ENCODE measurements at regions not wholly inside any gene's neighbourhood (a gene's known extent, or its start where the extent isn't known, plus 50 kb on each side); places are given as distances from the start of the nearest gene placed in this dataset.

GRCh38 chr21:27206368-27206982 lies 239.6 kb upstream of the ADAMTS5 start:
- H3K27me3 ChIP-seq (ENCODE audit: low read depth): no peaks in the 10 kb centered on the region
- intact Hi-C loops (cut with micrococcal nuclease): no loop called here
- no peak overlapping the region for H3K4me3 ChIP-seq
- peaks cover 12% of the 10 kb centered on the region for H3K9me3 ChIP-seq (replicated peaks)
- no peaks in the 10 kb centered on the region for H3K36me3 ChIP-seq
- no peak for DNase-seq
- H3K4me1 ChIP-seq: no peaks in the 10 kb centered on the region
- no peak overlapping the region for H3K27ac ChIP-seq (replicated peaks)
- TF ChIP-seq CTCF (IDR thresholded peaks at IDR 0.05; ENCODE audit: borderline replicate concordance): no peak

GRCh38 chr21:27202301-27202700 lies 235.4 kb upstream of the ADAMTS5 start:
- TF ChIP-seq CTCF (IDR thresholded peaks at IDR 0.05; ENCODE audit: borderline replicate concordance): no peak
- no peak for DNase-seq
- H3K4me3 ChIP-seq: no peak overlapping the region
- peaks cover 3% of the 10 kb centered on the region for H3K9me3 ChIP-seq (replicated peaks)
- H3K27ac ChIP-seq (replicated peaks): no peak overlapping the region
- no peaks in the 10 kb centered on the region for H3K27me3 ChIP-seq (ENCODE audit: low read depth)
- no peaks in the 10 kb centered on the region for H3K4me1 ChIP-seq
- H3K36me3 ChIP-seq: no peaks in the 10 kb centered on the region
- intact Hi-C loops (cut with micrococcal nuclease): no loop called here

- intact Hi-C loops (cut with micrococcal nuclease): no loop called here
- no peaks in the 10 kb centered on the region for H3K36me3 ChIP-seq
Measured at GRCh38 chr21:27201197-27201596, 234.3 kb upstream of the ADAMTS5 start.

GRCh38 chr21:27196651-27197050 lies 229.8 kb upstream of the ADAMTS5 start:
- Histone ChIP-seq H3K4me3 (no peak overlapping the region), H3K27me3 (ENCODE audit: low read depth) (no peaks in the 10 kb centered on the region), H3K9me3 (replicated peaks) (peaks cover 21% of the 10 kb centered on the region), H3K27ac (replicated peaks) (no peak overlapping the region), H3K4me1 (no peaks in the 10 kb centered on the region), H3K36me3 (no peaks in the 10 kb centered on the region)
- intact Hi-C loops (cut with micrococcal nuclease): no loop called here
- no peak for DNase-seq
- no peak for TF ChIP-seq CTCF (IDR thresholded peaks at IDR 0.05; ENCODE audit: borderline replicate concordance)

More at GRCh38 chr21:27201197-27201596, 234.3 kb upstream of the ADAMTS5 start:
- Histone ChIP-seq H3K9me3 (replicated peaks) (peaks cover 3% of the 10 kb centered on the region), H3K4me1 (no peaks in the 10 kb centered on the region), H3K27ac (replicated peaks) (no peak overlapping the region), H3K27me3 (ENCODE audit: low read depth) (no peaks in the 10 kb centered on the region), H3K4me3 (no peak overlapping the region)
- TF ChIP-seq CTCF (IDR thresholded peaks at IDR 0.05; ENCODE audit: borderline replicate concordance): no peak
- DNase-seq: no peak

GRCh38 chr21:27192281-27192949 lies 225.5 kb upstream of the ADAMTS5 start:
- Histone ChIP-seq H3K4me1 (no peaks in the 10 kb centered on the region), H3K9me3 (replicated peaks) (peaks cover 18% of the 10 kb centered on the region), H3K27ac (replicated peaks) (no peak overlapping the region), H3K4me3 (no peak overlapping the region), H3K36me3 (no peaks in the 10 kb centered on the region), H3K27me3 (ENCODE audit: low read depth) (no peaks in the 10 kb centered on the region)
- intact Hi-C loops (cut with micrococcal nuclease): no loop called here
- no peak for TF ChIP-seq CTCF (IDR thresholded peaks at IDR 0.05; ENCODE audit: borderline replicate concordance)
- no peak for DNase-seq

Data from left ventricle myocardium inferior (tissue), 1 donor.